ENCODE measurements at regions not wholly inside any gene's neighbourhood (a gene's known extent, or its start where the extent isn't known, plus 50 kb on each side); places are given as distances from the start of the nearest gene placed in this dataset.

DNA sequence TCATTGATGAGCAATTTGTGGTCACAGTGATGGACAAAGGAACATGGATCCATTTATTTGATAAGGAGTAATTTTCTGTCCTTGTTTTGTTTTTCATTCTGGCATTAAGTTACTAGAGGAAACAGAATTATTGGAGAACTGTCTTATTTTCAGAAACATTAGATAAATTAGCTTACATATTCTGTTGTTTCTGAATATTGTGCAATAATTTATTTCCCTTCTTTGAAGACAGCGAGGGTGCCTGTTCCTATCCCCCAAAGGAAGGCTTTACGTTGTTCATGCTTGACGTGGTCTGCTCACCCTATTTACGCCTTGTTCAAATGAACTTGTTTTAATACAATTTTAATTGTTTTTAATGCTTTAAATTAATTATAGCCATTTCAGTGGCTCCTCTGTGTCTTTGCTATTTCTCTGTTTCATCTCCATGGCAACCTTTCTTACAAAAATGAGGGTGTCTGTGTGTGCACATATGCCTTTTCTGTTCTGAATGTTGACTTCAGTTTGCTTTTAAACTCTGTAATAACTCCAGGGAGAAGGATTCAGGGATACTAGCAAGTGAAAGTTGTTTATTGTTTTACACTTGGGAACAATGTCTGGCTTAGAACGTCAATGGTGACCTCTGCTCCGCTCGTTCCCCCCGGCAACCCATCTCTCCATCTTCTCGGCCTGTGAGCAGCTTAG, 138.3 kb upstream of the PLET1 start:
- Mint-ChIP-seq H3K27ac (no peak overlapping the region), H3K9me3 (no peaks in the 10 kb centered on the region), H3K4me1 (ENCODE audit: low read depth) (no peaks in the 10 kb centered on the region), H3K36me3 (ENCODE audit: low read depth) (no peaks in the 10 kb centered on the region), H3K4me3 (no peak overlapping the region), H3K27me3 (ENCODE audit: low read depth) (no peaks in the 10 kb centered on the region)
- no peak for DNase-seq (ENCODE audit: low spot score)

- H3K4me1 Mint-ChIP-seq (ENCODE audit: low read depth) = no peaks in the 10 kb centered on the region
- no peaks in the 10 kb centered on the region for H3K36me3 Mint-ChIP-seq (ENCODE audit: low read depth)
- DNase-seq (ENCODE audit: low spot score) = no peak
- H3K27ac Mint-ChIP-seq = no peak overlapping the region
- H3K4me3 Mint-ChIP-seq = no peak overlapping the region
- no peaks in the 10 kb centered on the region for H3K27me3 Mint-ChIP-seq (ENCODE audit: low read depth)
- no peaks in the 10 kb centered on the region for H3K9me3 Mint-ChIP-seq
These were observed 139.9 kb upstream of the PLET1 start for GRCh38 chr11:112400476-112401014.

DNA sequence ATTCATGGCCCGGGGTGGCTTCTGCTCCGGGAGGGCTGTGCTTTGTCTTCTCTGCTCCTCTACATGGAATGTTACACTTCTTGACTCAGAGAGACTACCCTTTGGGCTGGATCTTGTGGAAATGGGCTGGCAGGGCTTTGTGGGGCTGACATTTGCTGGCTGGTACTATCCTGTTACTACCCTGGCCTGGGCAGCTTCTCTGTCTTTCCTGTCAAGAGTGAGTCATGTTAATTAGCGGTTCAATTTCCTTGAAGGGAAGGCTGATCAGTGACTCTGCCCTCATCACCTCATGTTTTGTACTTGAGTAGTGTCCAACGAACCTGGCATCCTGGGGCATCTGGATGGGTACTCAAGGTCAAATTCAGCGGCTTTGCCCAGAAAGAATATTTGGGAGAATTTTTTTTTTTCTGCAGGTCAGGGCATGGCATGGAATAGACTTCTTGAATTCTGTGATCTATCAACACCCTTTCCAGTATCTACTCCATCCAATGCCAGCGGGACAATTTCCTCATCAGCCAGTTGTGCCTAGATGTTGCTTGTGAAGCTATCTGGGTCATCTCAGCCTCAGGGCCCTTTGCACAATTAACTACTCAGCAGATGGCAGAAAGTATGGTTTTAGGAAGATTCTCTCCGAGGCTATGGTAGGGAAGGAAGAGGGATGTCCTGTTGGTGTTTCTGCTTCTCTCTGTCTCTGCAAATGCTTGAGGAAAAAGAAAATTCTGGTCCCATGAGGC, 140.5 kb upstream of the PLET1 start:
- Mint-ChIP-seq H3K27ac (no peak overlapping the region), H3K36me3 (ENCODE audit: low read depth) (no peaks in the 10 kb centered on the region), H3K27me3 (ENCODE audit: low read depth) (no peaks in the 10 kb centered on the region), H3K4me1 (ENCODE audit: low read depth) (no peaks in the 10 kb centered on the region), H3K9me3 (no peaks in the 10 kb centered on the region), H3K4me3 (no peak overlapping the region)
- no peak for DNase-seq (ENCODE audit: low spot score)

- DNase-seq (ENCODE audit: low spot score) = no peak
- Mint-ChIP-seq H3K9me3 (no peaks in the 10 kb centered on the region), H3K27me3 (ENCODE audit: low read depth) (no peaks in the 10 kb centered on the region), H3K36me3 (ENCODE audit: low read depth) (no peaks in the 10 kb centered on the region), H3K4me3 (no peak overlapping the region), H3K4me1 (ENCODE audit: low read depth) (no peaks in the 10 kb centered on the region), H3K27ac (no peak overlapping the region)
These were observed 142.8 kb upstream of the PLET1 start for GRCh38 chr11:112403432-112403831.

- DNase-seq (ENCODE audit: low spot score) = no peak
- H3K4me1 Mint-ChIP-seq (ENCODE audit: low read depth) = no peaks in the 10 kb centered on the region
- H3K27me3 Mint-ChIP-seq (ENCODE audit: low read depth) = no peaks in the 10 kb centered on the region
- H3K36me3 Mint-ChIP-seq (ENCODE audit: low read depth) = no peaks in the 10 kb centered on the region
- H3K9me3 Mint-ChIP-seq = no peaks in the 10 kb centered on the region
- no peak overlapping the region for H3K4me3 Mint-ChIP-seq
- no peak overlapping the region for H3K27ac Mint-ChIP-seq
These were observed 143.5 kb upstream of the PLET1 start for GRCh38 chr11:112404112-112404511.

- Mint-ChIP-seq H3K27me3 (ENCODE audit: low read depth) (no peaks in the 10 kb centered on the region), H3K9me3 (peaks cover 7% of the 10 kb centered on the region), H3K36me3 (ENCODE audit: low read depth) (no peaks in the 10 kb centered on the region), H3K4me3 (no peak overlapping the region), H3K4me1 (ENCODE audit: low read depth) (peaks cover 8% of the 10 kb centered on the region), H3K27ac (no peak overlapping the region)
- DNase-seq (ENCODE audit: low spot score) = no peak
These were observed 147.9 kb upstream of the PLET1 start for GRCh38 chr11:112408517-112408916.

GRCh38 chr11:112410325-112410724, 149.7 kb upstream of the PLET1 start:
- Mint-ChIP-seq H3K36me3 (ENCODE audit: low read depth) (no peaks in the 10 kb centered on the region), H3K4me1 (ENCODE audit: low read depth) (peaks cover 8% of the 10 kb centered on the region), H3K27me3 (ENCODE audit: low read depth) (no peaks in the 10 kb centered on the region), H3K27ac (no peak overlapping the region), H3K9me3 (peaks cover 7% of the 10 kb centered on the region), H3K4me3 (no peak overlapping the region)
- DNase-seq (ENCODE audit: low spot score) = no peak

DNA sequence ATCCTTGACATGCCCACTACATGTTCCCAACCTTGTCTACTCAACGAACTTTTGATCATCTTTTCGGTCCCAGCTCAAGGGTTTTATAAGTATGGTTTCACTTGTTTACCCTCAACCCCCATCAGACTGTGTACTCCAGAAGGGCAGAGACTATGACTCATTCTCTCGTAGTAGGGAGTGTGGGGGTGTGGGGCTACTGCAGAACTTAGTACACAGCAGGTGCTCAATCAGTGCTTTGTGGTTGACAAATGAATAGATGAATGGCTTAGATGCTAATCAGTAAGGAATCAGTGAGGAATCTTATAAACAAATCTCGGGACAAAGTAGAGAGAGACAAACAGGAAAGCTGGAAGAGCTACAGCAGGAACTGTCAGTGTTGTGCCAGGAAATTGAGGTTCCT, 151.7 kb upstream of the PLET1 start:
- Mint-ChIP-seq H3K4me3 (no peak overlapping the region), H3K27ac (no peak overlapping the region), H3K36me3 (ENCODE audit: low read depth) (no peaks in the 10 kb centered on the region), H3K9me3 (peaks cover 7% of the 10 kb centered on the region), H3K4me1 (ENCODE audit: low read depth) (peaks cover 10% of the 10 kb centered on the region), H3K27me3 (ENCODE audit: low read depth) (peaks cover 4% of the 10 kb centered on the region)
- no peak for DNase-seq (ENCODE audit: low spot score)

- Mint-ChIP-seq H3K27me3 (ENCODE audit: low read depth) (peaks cover 14% of the 10 kb centered on the region), H3K9me3 (peaks cover 2% of the 10 kb centered on the region), H3K4me1 (ENCODE audit: low read depth) (peaks cover 2% of the 10 kb centered on the region), H3K27ac (no peak overlapping the region), H3K4me3 (no peak overlapping the region), H3K36me3 (ENCODE audit: low read depth) (no peaks in the 10 kb centered on the region)
- DNase-seq (ENCODE audit: low spot score) = no peak
These were observed 156.7 kb upstream of the PLET1 start for GRCh38 chr11:112417339-112417738.

GRCh38 chr11:112418438-112418837, 157.8 kb upstream of the PLET1 start:
- Mint-ChIP-seq H3K36me3 (ENCODE audit: low read depth) (no peaks in the 10 kb centered on the region), H3K27me3 (ENCODE audit: low read depth) (peaks cover 14% of the 10 kb centered on the region), H3K27ac (no peak overlapping the region), H3K9me3 (no peaks in the 10 kb centered on the region), H3K4me1 (ENCODE audit: low read depth) (peaks cover 2% of the 10 kb centered on the region), H3K4me3 (no peak overlapping the region)
- DNase-seq (ENCODE audit: low spot score) = no peak

- no peak for DNase-seq (ENCODE audit: low spot score)
- Mint-ChIP-seq H3K4me1 (ENCODE audit: low read depth) (peaks cover 2% of the 10 kb centered on the region), H3K27me3 (ENCODE audit: low read depth) (peaks cover 10% of the 10 kb centered on the region), H3K9me3 (no peaks in the 10 kb centered on the region), H3K27ac (no peak overlapping the region), H3K36me3 (ENCODE audit: low read depth) (no peaks in the 10 kb centered on the region), H3K4me3 (no peak overlapping the region)
These were observed 161.2 kb upstream of the PLET1 start for GRCh38 chr11:112421879-112422278.

DNA sequence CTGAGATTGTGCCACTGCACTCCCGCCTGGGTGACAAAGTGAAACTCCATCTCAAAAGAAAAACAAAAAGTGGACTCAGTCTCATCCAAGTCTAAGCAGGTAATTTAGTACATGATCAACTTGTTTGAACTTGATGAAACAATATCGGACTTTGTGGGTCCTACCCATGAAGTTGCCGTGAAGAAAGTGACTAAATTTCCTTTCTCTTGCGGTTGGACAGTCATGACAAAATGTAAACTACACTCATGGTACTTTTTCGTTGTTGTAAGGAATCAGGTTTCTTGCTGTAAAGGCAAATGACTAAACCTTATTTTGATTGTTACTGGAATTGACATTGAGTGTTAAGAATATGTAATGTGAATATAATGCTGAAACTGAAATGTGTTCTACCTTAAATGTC, 164.5 kb upstream of the PLET1 start:
- Mint-ChIP-seq H3K27me3 (ENCODE audit: low read depth) (peaks cover 7% of the 10 kb centered on the region), H3K36me3 (ENCODE audit: low read depth) (no peaks in the 10 kb centered on the region), H3K27ac (no peak overlapping the region), H3K4me1 (ENCODE audit: low read depth) (no peaks in the 10 kb centered on the region), H3K4me3 (no peak overlapping the region), H3K9me3 (no peaks in the 10 kb centered on the region)
- DNase-seq (ENCODE audit: low spot score) = no peak

GRCh38 chr11:112437096-112437495, 176.4 kb upstream of the PLET1 start:
- H3K27ac Mint-ChIP-seq = no peak overlapping the region
- no peaks in the 10 kb centered on the region for H3K36me3 Mint-ChIP-seq (ENCODE audit: low read depth)
- no peaks in the 10 kb centered on the region for H3K4me1 Mint-ChIP-seq (ENCODE audit: low read depth)
- peaks cover 27% of the 10 kb centered on the region for H3K27me3 Mint-ChIP-seq (ENCODE audit: low read depth)
- peaks cover 9% of the 10 kb centered on the region for H3K9me3 Mint-ChIP-seq
- no peak for DNase-seq (ENCODE audit: low spot score)
- no peak overlapping the region for H3K4me3 Mint-ChIP-seq

DNA sequence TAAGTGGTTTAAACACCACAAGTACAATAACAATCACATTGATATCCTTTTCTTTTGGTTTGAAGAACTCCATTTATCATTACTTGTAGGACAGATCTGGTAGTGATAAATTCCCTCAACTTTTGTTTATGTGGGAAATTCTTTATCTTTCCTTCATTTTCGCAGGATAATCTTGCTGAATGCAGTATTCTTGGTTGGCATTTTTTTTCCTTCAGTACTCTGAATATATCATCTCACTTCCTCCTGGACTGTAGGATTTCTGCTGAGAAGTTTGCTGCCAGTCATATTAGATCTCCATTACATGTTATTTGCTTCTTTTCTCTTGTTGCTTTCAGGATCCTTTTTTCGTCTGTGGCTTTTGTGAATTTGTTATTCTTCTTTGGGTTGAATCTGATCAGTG, 179.0 kb upstream of the PLET1 start:
- Mint-ChIP-seq H3K27me3 (ENCODE audit: low read depth) (peaks cover 22% of the 10 kb centered on the region), H3K4me3 (no peak overlapping the region), H3K36me3 (ENCODE audit: low read depth) (no peaks in the 10 kb centered on the region), H3K9me3 (peaks cover 10% of the 10 kb centered on the region), H3K4me1 (ENCODE audit: low read depth) (no peaks in the 10 kb centered on the region), H3K27ac (no peak overlapping the region)
- no peak for DNase-seq (ENCODE audit: low spot score)

All from T-helper 2 cell treated with Interferon-gamma antibody and Interleukin-4, amounts not matched to agents 5 μg/mL and 100 μg/mL, for 36 hours (primary cell).